ENCODE measurements at regions not wholly inside any gene's neighbourhood (a gene's known extent, or its start where the extent isn't known, plus 50 kb on each side); places are given as distances from the start of the nearest gene placed in this dataset.

DNA sequence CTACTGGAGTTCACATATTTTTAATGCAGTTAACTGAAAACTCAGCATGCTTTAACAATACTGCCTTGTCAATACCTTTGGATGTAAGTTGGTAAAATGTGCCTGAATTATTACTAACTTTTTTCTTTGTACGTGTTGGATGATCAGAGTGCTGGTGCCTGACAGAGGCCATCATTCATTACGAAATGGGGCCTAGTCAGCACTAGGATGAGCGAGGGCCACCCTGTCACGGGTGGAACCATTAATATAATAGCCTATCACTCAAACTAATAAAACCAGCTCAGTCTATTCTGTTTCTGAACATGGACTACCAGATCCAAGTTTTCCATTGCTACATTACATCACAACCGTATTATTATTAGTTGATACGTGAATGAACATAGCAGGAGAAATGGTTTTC lies 501.7 kb upstream of the TENM3 start:
- TF ChIP-seq CTCF (IDR thresholded peaks at IDR 0.05) (no peak), POLR2A (IDR thresholded peaks at IDR 0.05) (no peak)
- H3K4me3 ChIP-seq = no peak overlapping the region
- no peak for ATAC-seq
- no peak for DNase-seq
- no peak overlapping the region for H3K27ac ChIP-seq
- no peaks in the 10 kb centered on the region for H3K4me1 ChIP-seq
- intact Hi-C loops (cut with DNase I) = no loop called here
- H3K36me3 ChIP-seq = no peaks in the 10 kb centered on the region
- 86 to 88% (median 86%) methylated on average over 6 of the region's 6 CpGs for WGBS, 4 donors
- H3K27me3 ChIP-seq = no peaks in the 10 kb centered on the region
- H3K9me3 ChIP-seq = peaks cover 0 to 4% (median 0%) of the 10 kb centered on the region in 12 donors

- ATAC-seq = no peak
These were observed 497.1 kb upstream of the TENM3 start for GRCh38 chr4:181745933-181746625.

GRCh38 chr4:181748581-181748980 lies 494.6 kb upstream of the TENM3 start:
- H3K27me3 ChIP-seq = no peaks in the 10 kb centered on the region
- DNase-seq (no peak), ATAC-seq (no peak)
- TF ChIP-seq CTCF (IDR thresholded peaks at IDR 0.05) (no peak), POLR2A (IDR thresholded peaks at IDR 0.05) (no peak)
- H3K9me3 ChIP-seq = peaks cover 0 to under 1% (median 0%) of the 10 kb centered on the region in 12 donors
- H3K4me1 ChIP-seq = no peaks in the 10 kb centered on the region
- H3K4me3 ChIP-seq = no peak overlapping the region
- no peaks in the 10 kb centered on the region for H3K36me3 ChIP-seq
- no peak overlapping the region for H3K27ac ChIP-seq
- intact Hi-C loops (cut with DNase I) = no loop called here
- 61 to 79% (median 69%) methylated on average over 4 of the region's 4 CpGs for WGBS, 4 donors

More at GRCh38 chr4:181745933-181746625, 497.1 kb upstream of the TENM3 start:
- H3K4me1 ChIP-seq = no peaks in the 10 kb centered on the region
- H3K27ac ChIP-seq = no peak overlapping the region
- no peak for TF ChIP-seq POLR2A (IDR thresholded peaks at IDR 0.05)
- TF ChIP-seq CTCF (IDR thresholded peaks at IDR 0.05) = no peak
- intact Hi-C loops (cut with DNase I) = no loop called here
- DNase-seq = no peak
- peaks cover 0 to 4% (median 0%) of the 10 kb centered on the region in 12 donors for H3K9me3 ChIP-seq
- WGBS, 4 donors = 82 to 94% (median 87%) methylated on average over 1 of the region's 1 CpG
- H3K27me3 ChIP-seq = no peaks in the 10 kb centered on the region
- no peaks in the 10 kb centered on the region for H3K36me3 ChIP-seq
- no peak overlapping the region for H3K4me3 ChIP-seq

DNA sequence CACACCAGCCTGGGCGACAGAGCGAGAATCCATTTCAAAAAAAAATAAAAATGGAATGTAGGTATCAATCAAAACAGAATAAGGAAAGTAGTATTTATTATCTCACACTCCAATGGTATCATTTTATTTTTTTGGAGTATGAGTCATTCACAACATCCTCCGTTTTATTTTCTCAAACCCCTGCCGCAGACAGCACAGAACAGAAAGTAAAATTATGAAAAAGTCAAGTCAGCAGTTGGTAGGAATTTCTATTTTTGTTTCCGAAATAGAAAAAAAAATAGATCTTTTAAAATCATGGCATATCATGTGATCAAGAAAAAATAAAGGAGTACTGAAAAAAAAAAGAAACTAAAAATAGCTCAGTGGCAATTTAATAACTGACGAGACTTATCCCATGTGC lies 490.7 kb upstream of the TENM3 start:
- TF ChIP-seq CTCF (IDR thresholded peaks at IDR 0.05) (no peak), POLR2A (IDR thresholded peaks at IDR 0.05) (no peak)
- intact Hi-C loops (cut with DNase I) = no loop called here
- DNase-seq (no peak), ATAC-seq (no peak)
- Histone ChIP-seq H3K4me1 (no peaks in the 10 kb centered on the region), H3K36me3 (no peaks in the 10 kb centered on the region), H3K9me3 (no peaks in the 10 kb centered on the region), H3K27me3 (no peaks in the 10 kb centered on the region), H3K4me3 (no peak overlapping the region), H3K27ac (no peak overlapping the region)
- WGBS, 4 donors = 63 to 75% (median 73%) methylated on average over 6 of the region's 6 CpGs

Measured in heart left ventricle (tissue), 16 donors.